ENCODE measurements at regions not wholly inside any gene's neighbourhood (a gene's known extent, or its start where the extent isn't known, plus 50 kb on each side); places are given as distances from the start of the nearest gene placed in this dataset.

DNA sequence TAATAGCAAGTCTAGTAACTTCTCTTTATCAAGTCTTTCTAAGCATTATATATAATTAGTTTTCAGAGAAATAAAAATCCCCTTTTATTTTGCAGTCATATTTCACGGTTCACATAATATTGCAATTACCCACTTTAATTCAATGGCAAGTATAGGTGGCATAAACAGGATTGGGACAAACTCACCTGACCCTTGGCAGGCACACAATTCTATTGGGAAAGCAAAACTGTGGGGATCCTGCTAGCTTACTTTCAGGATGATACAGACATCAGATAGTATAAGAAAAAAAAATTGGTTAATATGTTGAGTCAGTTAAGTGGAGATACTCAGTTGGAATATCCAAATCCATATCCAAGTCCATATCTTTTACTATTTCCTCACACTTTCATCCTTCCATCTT lies 294.8 kb downstream of the SNX13 start:
- no peaks in the 10 kb centered on the region for H3K4me1 Mint-ChIP-seq
- no peak overlapping the region for H3K4me3 Mint-ChIP-seq
- ChIA-PET CTCF (no interaction called here), POLR2A (no interaction called here)
- no peak for ATAC-seq
- H3K27ac Mint-ChIP-seq: no peak overlapping the region
- intact Hi-C loops (cut with DNase I, micrococcal nuclease): no loop called here
- H3K36me3 Mint-ChIP-seq (ENCODE audit: low read depth): no peaks in the 10 kb centered on the region
- no peak for DNase-seq
- H3K27me3 Mint-ChIP-seq: peaks cover 17% of the 10 kb centered on the region
- peaks cover 5% of the 10 kb centered on the region for H3K9me3 Mint-ChIP-seq (ENCODE audit: low read depth)

DNA sequence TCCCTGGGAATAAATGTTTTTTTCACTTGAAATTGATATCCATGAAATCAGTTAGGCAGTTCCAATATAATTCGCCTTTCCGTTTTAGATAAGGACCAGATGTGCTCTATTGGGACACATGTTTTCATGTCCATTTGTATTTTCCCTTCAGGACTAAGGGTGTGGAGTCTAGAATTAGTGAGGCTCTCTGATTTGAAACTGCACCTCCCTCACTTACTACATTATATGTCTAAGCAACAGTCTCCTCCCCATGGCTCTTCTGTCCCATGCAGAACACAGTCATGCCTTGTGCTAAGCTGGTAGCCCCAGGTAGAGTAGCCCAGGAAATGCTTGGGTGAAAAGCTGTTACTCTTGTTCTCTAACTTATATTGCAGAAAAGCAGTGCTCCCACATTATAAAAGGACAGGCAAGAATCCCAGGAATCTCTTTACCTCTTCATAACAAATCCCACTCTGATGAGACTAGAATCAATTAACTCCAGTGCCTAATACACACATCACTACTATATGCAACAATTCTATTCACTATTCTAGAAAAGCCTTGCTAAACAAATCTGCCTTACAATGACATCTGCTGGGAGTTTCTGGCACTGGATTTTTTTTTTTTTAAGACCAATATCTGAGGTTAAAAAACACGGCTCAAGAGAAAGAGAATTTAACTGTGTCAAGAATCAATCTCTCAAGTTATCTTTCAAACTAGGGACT lies 293.9 kb downstream of the SNX13 start:
- no peak for DNase-seq
- Mint-ChIP-seq H3K27me3 (peaks cover 17% of the 10 kb centered on the region), H3K27ac (no peak overlapping the region), H3K9me3 (ENCODE audit: low read depth) (peaks cover 5% of the 10 kb centered on the region), H3K4me1 (no peaks in the 10 kb centered on the region), H3K36me3 (ENCODE audit: low read depth) (no peaks in the 10 kb centered on the region), H3K4me3 (no peak overlapping the region)
- ATAC-seq: no peak
- POLR2A ChIA-PET: no interaction called here
- CTCF ChIA-PET: interaction anchor here (1.2 to 2.0 kb wide), 2 partner anchors 9 to 583 kb away, joined by 3 to 4 read pairs; no protein-coding TSS in a partner anchor
- intact Hi-C loops (cut with DNase I, micrococcal nuclease): loop anchor here in 1 of 2 experiments (2.0 kb wide), 1 partner anchor 664 kb away; no protein-coding TSS in a partner anchor

DNA sequence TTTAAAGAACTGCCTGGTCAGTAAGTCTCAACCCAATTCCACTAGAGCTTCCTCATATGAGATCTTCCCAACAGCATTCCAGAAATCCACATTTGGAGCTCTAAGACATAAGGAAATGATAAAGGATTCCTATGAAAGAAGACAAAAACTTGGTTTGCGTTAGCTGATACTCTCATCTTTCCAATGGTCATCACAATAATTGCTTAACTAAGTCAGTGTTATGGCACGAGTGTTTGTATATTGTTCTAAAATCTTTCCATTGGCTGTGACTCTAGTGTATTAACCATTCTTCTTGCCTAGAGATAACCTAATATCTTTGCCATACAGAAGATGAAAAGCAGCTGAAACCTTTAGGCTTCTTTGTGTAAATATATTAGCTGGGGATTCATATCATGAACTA lies 289.0 kb downstream of the SNX13 start:
- DNase-seq: no peak
- peaks cover 9% of the 10 kb centered on the region for H3K27me3 Mint-ChIP-seq
- no peaks in the 10 kb centered on the region for H3K4me1 Mint-ChIP-seq
- ChIA-PET CTCF (interaction anchor here (0.7 to 0.9 kb wide), 3 partner anchors 11 to 311 kb away, joined by 3 to 4 read pairs (median 3); no protein-coding TSS in a partner anchor), POLR2A (no interaction called here)
- no peaks in the 10 kb centered on the region for H3K9me3 Mint-ChIP-seq (ENCODE audit: low read depth)
- no peak overlapping the region for H3K27ac Mint-ChIP-seq
- intact Hi-C loops (cut with DNase I, micrococcal nuclease): no loop called here
- no peak for ATAC-seq
- H3K4me3 Mint-ChIP-seq: no peak overlapping the region
- H3K36me3 Mint-ChIP-seq (ENCODE audit: low read depth): no peaks in the 10 kb centered on the region

DNA sequence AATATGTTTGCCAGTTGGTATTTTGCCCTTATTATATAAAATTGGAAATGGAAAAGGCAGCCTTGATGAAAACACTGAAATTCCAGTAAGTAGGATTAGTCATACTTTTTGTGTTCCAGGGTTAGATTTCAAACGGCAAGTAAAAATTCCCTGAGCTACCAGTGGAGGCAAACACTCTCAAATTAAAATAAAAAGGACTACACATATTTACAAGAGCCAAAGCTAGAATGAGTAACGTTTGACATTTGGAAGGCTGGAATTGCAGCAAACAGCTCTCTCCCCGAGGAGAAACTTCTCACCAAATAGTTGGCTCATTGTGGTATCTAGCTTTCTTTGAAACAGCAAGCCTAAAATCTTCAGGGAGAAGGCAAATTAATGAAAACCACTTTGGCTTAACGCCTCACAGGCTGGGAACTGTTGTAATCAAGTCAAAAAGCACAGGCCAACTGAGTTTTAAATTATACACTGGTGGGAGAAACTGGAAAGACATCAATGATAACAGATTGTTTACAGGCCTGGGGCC lies 288.4 kb downstream of the SNX13 start:
- CTCF ChIA-PET: interaction anchor here (0.7 to 0.8 kb wide), 2 partner anchors 17 to 311 kb away, joined by 3 to 4 read pairs; no protein-coding TSS in a partner anchor
- Mint-ChIP-seq H3K4me1 (no peaks in the 10 kb centered on the region), H3K27ac (no peak overlapping the region), H3K9me3 (ENCODE audit: low read depth) (no peaks in the 10 kb centered on the region), H3K4me3 (no peak overlapping the region), H3K36me3 (ENCODE audit: low read depth) (no peaks in the 10 kb centered on the region), H3K27me3 (peaks cover 9% of the 10 kb centered on the region)
- intact Hi-C loops (cut with DNase I, micrococcal nuclease): no loop called here
- POLR2A ChIA-PET: no interaction called here
- DNase-seq (no peak), ATAC-seq (no peak)

DNA sequence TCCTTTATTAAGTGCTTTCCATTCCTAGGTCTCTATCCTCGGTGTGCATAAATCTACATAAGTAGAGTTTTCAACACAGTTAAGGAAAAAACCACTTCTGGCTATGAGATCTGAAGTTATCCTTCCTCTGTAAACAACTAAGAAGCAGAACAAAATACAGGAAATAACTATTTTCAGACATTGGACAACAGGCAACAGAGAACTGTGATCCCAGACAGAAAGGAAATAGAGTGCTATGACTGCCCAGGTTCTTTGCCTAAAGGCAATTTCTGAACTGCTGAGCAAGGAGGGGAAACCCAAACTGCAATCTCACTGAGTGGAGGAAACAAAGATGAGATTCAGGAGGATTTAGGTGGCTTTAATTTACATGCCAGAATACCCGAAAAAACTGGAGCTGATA lies 285.4 kb downstream of the SNX13 start:
- POLR2A ChIA-PET: no interaction called here
- Mint-ChIP-seq H3K36me3 (ENCODE audit: low read depth) (no peaks in the 10 kb centered on the region), H3K9me3 (ENCODE audit: low read depth) (no peaks in the 10 kb centered on the region), H3K27me3 (peaks cover 3% of the 10 kb centered on the region), H3K27ac (no peak overlapping the region), H3K4me3 (no peak overlapping the region), H3K4me1 (no peaks in the 10 kb centered on the region)
- CTCF ChIA-PET: interaction anchor here (0.6 to 1.5 kb wide), 4 partner anchors 8 to 252 kb away, joined by 3 to 4 read pairs (median 4); no protein-coding TSS in a partner anchor
- DNase-seq (no peak), ATAC-seq (no peak)
- intact Hi-C loops (cut with DNase I, micrococcal nuclease): no loop called here

DNA sequence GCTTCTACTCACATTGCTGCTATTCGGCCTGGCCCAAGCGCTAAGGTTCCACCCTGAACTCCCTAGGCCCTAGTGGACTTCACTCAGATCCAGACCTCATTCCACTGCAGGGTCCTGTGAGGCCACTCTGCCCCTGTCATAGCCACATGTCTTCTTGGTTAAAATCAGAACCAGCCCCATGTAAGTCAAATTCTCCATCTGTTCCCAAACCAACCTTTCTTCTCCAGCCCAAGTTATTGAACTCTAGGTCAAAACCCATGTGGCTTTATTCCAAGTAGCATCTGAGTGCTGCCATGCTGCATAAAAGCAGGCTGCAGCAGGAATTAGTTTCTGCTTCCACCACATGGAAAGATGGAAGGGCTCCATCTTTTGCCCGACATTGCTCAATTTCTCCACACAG lies 281.2 kb downstream of the SNX13 start:
- POLR2A ChIA-PET: no interaction called here
- Mint-ChIP-seq H3K27ac (no peak overlapping the region), H3K4me1 (no peaks in the 10 kb centered on the region), H3K9me3 (ENCODE audit: low read depth) (no peaks in the 10 kb centered on the region), H3K4me3 (no peak overlapping the region), H3K27me3 (no peaks in the 10 kb centered on the region), H3K36me3 (ENCODE audit: low read depth) (no peaks in the 10 kb centered on the region)
- intact Hi-C loops (cut with DNase I, micrococcal nuclease): no loop called here
- ATAC-seq (no peak), DNase-seq (no peak)
- CTCF ChIA-PET: no interaction called here

DNA sequence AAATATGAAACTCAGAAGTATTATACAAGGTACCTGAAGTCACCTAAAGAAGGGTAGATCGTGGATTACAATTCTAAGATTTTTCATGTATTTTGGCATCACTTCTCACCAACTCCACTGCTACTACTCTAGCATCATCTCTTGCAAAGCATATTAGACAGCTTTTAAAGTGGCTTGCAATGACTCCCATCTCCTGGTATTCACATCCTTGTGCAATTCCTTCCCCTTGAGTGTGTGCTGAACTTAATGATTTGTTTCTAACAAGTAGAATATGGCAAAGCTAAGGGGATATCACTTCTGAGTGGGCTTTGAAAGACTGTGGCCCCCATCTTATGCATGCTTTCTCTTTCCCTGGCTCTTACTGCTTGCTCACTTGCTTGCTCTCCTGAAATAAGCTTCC lies 280.2 kb downstream of the SNX13 start:
- CTCF ChIA-PET: interaction anchor here (0.6 kb wide), 1 partner anchor 27 kb away, joined by 3 read pairs; no protein-coding TSS in a partner anchor
- H3K4me3 Mint-ChIP-seq: no peak overlapping the region

DNA sequence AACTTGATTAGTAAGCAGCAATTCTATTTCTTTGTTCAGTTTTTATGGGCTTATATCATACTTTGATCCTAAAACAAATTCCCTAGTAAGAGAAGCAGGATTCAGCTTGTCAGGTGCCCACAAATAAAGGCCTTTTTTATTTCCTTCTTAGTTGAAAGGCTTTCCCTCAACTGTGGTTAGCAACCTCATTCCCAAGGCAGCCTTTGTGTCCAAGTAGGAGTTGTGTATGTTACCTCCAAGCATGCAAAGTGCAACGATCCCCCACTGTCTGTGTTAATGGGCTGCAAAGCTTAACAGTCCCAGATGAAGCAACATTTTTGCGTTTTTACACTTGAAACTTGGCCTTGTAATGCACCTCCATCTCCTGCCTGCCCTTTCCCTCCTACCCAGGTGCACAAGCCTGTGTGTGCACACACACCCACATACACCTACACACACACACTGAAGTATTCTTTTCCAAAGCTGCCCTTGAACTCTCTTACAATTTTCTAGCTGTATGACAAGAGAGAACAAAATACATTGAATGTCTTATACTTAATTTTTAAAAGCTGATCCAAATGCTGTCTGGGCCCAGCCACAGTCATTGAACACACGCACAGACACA lies 278.2 kb downstream of the SNX13 start:
- no peak overlapping the region for H3K4me3 Mint-ChIP-seq
- ChIA-PET POLR2A (no interaction called here), CTCF (interaction anchor here (1.9 kb wide), 1 partner anchor 19 kb away, joined by 5 read pairs; no protein-coding TSS in a partner anchor)
- H3K27me3 Mint-ChIP-seq: no peaks in the 10 kb centered on the region
- no peaks in the 10 kb centered on the region for H3K9me3 Mint-ChIP-seq (ENCODE audit: low read depth)
- H3K27ac Mint-ChIP-seq: no peak overlapping the region
- H3K4me1 Mint-ChIP-seq: no peaks in the 10 kb centered on the region
- DNase-seq (no peak), ATAC-seq (no peak)
- H3K36me3 Mint-ChIP-seq (ENCODE audit: low read depth): no peaks in the 10 kb centered on the region
- intact Hi-C loops (cut with DNase I, micrococcal nuclease): no loop called here

More for the DNA sequence above, 280.2 kb downstream of the SNX13 start:
- Mint-ChIP-seq H3K4me1 (no peaks in the 10 kb centered on the region), H3K27me3 (no peaks in the 10 kb centered on the region), H3K36me3 (ENCODE audit: low read depth) (no peaks in the 10 kb centered on the region), H3K9me3 (ENCODE audit: low read depth) (no peaks in the 10 kb centered on the region), H3K27ac (no peak overlapping the region)
- POLR2A ChIA-PET: no interaction called here
- DNase-seq: no peak
- ATAC-seq: no peak
- intact Hi-C loops (cut with DNase I, micrococcal nuclease): no loop called here

DNA sequence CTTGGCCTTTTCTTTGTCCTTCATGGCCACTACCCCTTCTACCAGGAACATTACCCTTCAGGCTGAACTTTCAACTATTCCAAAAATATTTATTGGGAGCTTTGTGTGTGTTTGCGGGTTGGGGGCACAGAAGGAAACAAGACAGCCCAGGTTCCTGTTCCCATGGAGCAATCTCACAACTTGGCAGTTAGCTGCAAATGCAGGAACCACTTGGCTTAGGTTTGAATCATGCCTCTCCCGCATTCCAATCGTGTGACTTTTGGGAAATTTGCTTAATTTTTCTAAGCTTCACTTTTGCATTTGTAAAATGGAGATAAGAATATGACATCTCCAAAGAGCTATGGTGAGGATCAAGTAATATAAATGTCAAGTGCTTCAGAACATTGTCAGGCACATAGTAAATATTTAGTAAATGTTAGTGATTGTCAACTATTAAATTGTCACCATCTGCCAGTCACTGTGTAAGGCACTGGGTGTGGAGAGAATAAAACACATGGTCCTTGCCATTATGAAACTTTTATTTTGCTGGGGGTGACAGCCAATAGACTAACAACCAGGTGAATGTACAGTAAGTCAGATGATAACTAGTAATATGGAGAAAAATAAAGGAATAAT lies 277.1 kb downstream of the SNX13 start:
- no peak overlapping the region for H3K27ac Mint-ChIP-seq
- H3K4me3 Mint-ChIP-seq: no peak overlapping the region
- no peaks in the 10 kb centered on the region for H3K4me1 Mint-ChIP-seq
- no peak for ATAC-seq
- no peaks in the 10 kb centered on the region for H3K36me3 Mint-ChIP-seq (ENCODE audit: low read depth)
- H3K27me3 Mint-ChIP-seq: no peaks in the 10 kb centered on the region
- no peaks in the 10 kb centered on the region for H3K9me3 Mint-ChIP-seq (ENCODE audit: low read depth)
- no peak for DNase-seq
- CTCF ChIA-PET: interaction anchor here (0.7 to 1.9 kb wide), 2 partner anchors 9 to 18 kb away, joined by 5 to 6 read pairs; no protein-coding TSS in a partner anchor
- intact Hi-C loops (cut with DNase I, micrococcal nuclease): no loop called here
- POLR2A ChIA-PET: no interaction called here

DNA sequence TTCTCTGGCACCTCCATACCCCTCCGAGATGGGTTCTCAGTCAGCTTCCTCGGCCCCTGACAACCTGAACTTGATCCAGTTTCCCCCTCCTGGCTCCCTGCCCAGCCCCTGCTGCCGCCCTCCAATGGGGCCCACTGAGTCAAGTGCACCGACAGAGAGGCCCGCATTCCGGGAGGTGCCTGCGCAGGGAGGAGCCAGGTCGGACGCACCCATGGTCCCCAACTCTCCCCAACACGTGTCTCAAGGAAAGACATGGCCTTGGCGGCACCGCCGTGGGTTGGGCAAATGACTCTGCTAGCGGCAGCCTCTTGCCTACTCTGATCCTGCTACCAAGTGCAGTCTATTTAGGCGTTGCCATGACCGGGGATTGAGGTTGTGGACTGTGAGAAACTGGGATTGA lies 275.3 kb downstream of the SNX13 start:
- no peak for ATAC-seq
- intact Hi-C loops (cut with DNase I, micrococcal nuclease): no loop called here
- Mint-ChIP-seq H3K27ac (no peak overlapping the region), H3K36me3 (ENCODE audit: low read depth) (no peaks in the 10 kb centered on the region), H3K9me3 (ENCODE audit: low read depth) (no peaks in the 10 kb centered on the region), H3K4me3 (no peak overlapping the region), H3K27me3 (peaks cover 3% of the 10 kb centered on the region), H3K4me1 (no peaks in the 10 kb centered on the region)
- POLR2A ChIA-PET: no interaction called here
- CTCF ChIA-PET: no interaction called here
- DNase-seq: no peak

DNA sequence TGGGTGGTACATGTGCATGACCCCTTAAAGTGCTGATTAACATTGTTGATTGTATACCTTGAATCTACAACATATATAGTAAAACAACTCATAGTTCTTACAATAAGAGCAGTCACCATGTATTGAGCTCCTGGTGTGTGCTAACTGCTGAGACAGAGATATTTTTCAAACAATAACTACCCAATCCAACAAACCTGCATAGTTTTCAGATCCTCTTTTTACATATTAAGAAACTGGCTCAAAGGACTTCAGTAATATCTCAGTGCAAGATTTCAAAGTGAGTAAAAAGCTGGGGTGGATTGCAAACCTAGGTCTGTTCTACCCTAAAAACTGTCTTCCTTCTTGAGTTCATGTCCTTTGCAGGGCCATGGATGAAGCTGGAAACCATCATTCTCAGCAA lies 272.2 kb downstream of the SNX13 start:
- Mint-ChIP-seq H3K4me3 (no peak overlapping the region), H3K27me3 (peaks cover 3% of the 10 kb centered on the region), H3K9me3 (ENCODE audit: low read depth) (no peaks in the 10 kb centered on the region), H3K27ac (no peak overlapping the region), H3K4me1 (no peaks in the 10 kb centered on the region), H3K36me3 (ENCODE audit: low read depth) (no peaks in the 10 kb centered on the region)
- no peak for DNase-seq
- ChIA-PET POLR2A (no interaction called here), CTCF (interaction anchor here (0.6 to 1.1 kb wide), 3 partner anchors 13 to 794 kb away, joined by 3 to 4 read pairs (median 3); no protein-coding TSS in a partner anchor)
- ATAC-seq: no peak
- intact Hi-C loops (cut with DNase I, micrococcal nuclease): no loop called here

DNA sequence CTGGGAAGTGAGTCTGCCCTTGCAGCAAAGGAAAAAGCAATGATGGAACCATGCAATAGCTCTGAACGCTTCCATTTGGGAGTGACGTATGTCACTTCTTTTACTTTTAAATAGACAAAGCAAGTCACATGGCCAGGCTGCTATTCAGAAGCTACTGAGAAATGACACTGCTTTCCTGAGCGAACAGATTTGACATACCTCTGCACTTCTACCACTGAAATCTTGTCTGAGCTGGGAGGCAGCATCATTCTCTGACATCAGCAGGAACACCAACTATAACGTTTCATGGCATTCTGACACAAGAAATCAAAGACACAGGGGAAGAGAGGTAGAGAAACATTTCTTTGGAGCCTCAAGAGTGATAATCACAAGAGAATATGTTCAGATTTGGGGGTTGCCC lies 271.1 kb downstream of the SNX13 start:
- H3K27ac Mint-ChIP-seq: no peak overlapping the region
- H3K9me3 Mint-ChIP-seq (ENCODE audit: low read depth): no peaks in the 10 kb centered on the region
- intact Hi-C loops (cut with DNase I, micrococcal nuclease): no loop called here
- H3K36me3 Mint-ChIP-seq (ENCODE audit: low read depth): no peaks in the 10 kb centered on the region
- ChIA-PET CTCF (no interaction called here), POLR2A (no interaction called here)
- no peak for ATAC-seq
- no peak for DNase-seq
- no peak overlapping the region for H3K4me3 Mint-ChIP-seq
- no peaks in the 10 kb centered on the region for H3K4me1 Mint-ChIP-seq
- peaks cover 3% of the 10 kb centered on the region for H3K27me3 Mint-ChIP-seq
